IPS-11a (cell line): ENCODE measurements at regions not wholly inside any gene's neighbourhood (a gene's known extent, or its start where the extent isn't known, plus 50 kb on each side); places are given as distances from the start of the nearest gene placed in this dataset.
"Not testable (repeated sequence)": the region's sequence is repeated elsewhere in the genome, so short reads cannot be mapped to it uniquely, and the experiment has no call there.

Experiments used
- H3K4me3 ChIP-seq: one replicate; pipeline ENCODE4 v1.5.1; 2013; ENCODE audit warnings: low read depth, low read length, control low read depth

GRCh38 chr3:63094642-63095408 is 183.3 kb upstream of the SYNPR start:
- H3K4me3 ChIP-seq: no peak overlapping the region

GRCh38 chr3:63096248-63097058 is 181.7 kb upstream of the SYNPR start:
- no peak overlapping the region for H3K4me3 ChIP-seq

GRCh38 chr3:63097396-63097795 is 180.7 kb upstream of the SYNPR start:
- H3K4me3 ChIP-seq: no peak overlapping the region

GRCh38 chr3:63116922-63117321 is 161.2 kb upstream of the SYNPR start:
- no peak overlapping the region for H3K4me3 ChIP-seq

GRCh38 chr3:63124090-63124489 is 154.0 kb upstream of the SYNPR start:
- H3K4me3 ChIP-seq: no peak overlapping the region

- H3K4me3 ChIP-seq: no peak overlapping the region
These were observed 151.6 kb upstream of the SYNPR start for GRCh38 chr3:63126530-63126929.

GRCh38 chr3:63128380-63128779 is 149.7 kb upstream of the SYNPR start:
- H3K4me3 ChIP-seq: no peak overlapping the region

GRCh38 chr3:63130625-63131024 is 147.5 kb upstream of the SYNPR start:
- H3K4me3 ChIP-seq: no peak overlapping the region

- H3K4me3 ChIP-seq: no peak overlapping the region
These were observed 145.5 kb upstream of the SYNPR start for GRCh38 chr3:63132461-63133250.

- H3K4me3 ChIP-seq: no peak overlapping the region
These were observed 142.7 kb upstream of the SYNPR start for GRCh38 chr3:63135367-63135766.

GRCh38 chr3:63136249-63136648 is 141.9 kb upstream of the SYNPR start:
- not testable (repeated sequence) for H3K4me3 ChIP-seq

- H3K4me3 ChIP-seq: no peak overlapping the region
These were observed 135.4 kb upstream of the SYNPR start for GRCh38 chr3:63142681-63143080.

- H3K4me3 ChIP-seq: no peak overlapping the region
These were observed 132.0 kb upstream of the SYNPR start for GRCh38 chr3:63146154-63146553.

GRCh38 chr3:63150880-63151279 is 127.2 kb upstream of the SYNPR start:
- H3K4me3 ChIP-seq: no peak overlapping the region

- H3K4me3 ChIP-seq: no peak overlapping the region
These were observed 126.2 kb upstream of the SYNPR start for GRCh38 chr3:63151897-63152296.

- no peak overlapping the region for H3K4me3 ChIP-seq
These were observed 118.3 kb upstream of the SYNPR start for GRCh38 chr3:63159764-63160163.

- no peak overlapping the region for H3K4me3 ChIP-seq
These were observed 111.0 kb upstream of the SYNPR start for GRCh38 chr3:63167113-63167512.

- H3K4me3 ChIP-seq: no peak overlapping the region
These were observed 109.9 kb upstream of the SYNPR start for GRCh38 chr3:63168179-63168578.

GRCh38 chr3:63179862-63180522 is 98.1 kb upstream of the SYNPR start:
- no peak overlapping the region for H3K4me3 ChIP-seq

- no peak overlapping the region for H3K4me3 ChIP-seq
These were observed 85.9 kb upstream of the SYNPR start for GRCh38 chr3:63192248-63192647.

GRCh38 chr3:63193647-63194046 is 84.5 kb upstream of the SYNPR start:
- no peak overlapping the region for H3K4me3 ChIP-seq
